ENCODE measurements at regions not wholly inside any gene's neighbourhood (a gene's known extent, or its start where the extent isn't known, plus 50 kb on each side); places are given as distances from the start of the nearest gene placed in this dataset.

GRCh38 chr4:117400039-117400835 lies 314.9 kb upstream of the TRAM1L1 start:
- TF ChIP-seq POLR2AphosphoS5 (IDR thresholded peaks at IDR 0.05; ENCODE audit: low read depth, low read length) (no peak), TAF1 (IDR thresholded peaks at IDR 0.05; ENCODE audit: borderline replicate concordance, low read depth, low read length) (no peak)
